PC-3 (cell line): ENCODE measurements at regions not wholly inside any gene's neighbourhood (a gene's known extent, or its start where the extent isn't known, plus 50 kb on each side); places are given as distances from the start of the nearest gene placed in this dataset.

ENCODE experiments used
- ATAC-seq: fragments of 200-7000 bp; cut with Tn5 transposase; 2 replicates; pipeline ENCODE4 v1.9.1; 2020; ENCODE audit warnings: mild to moderate bottlenecking, moderate library complexity
- BruUV-seq: library from RNA; stranded (reverse); fragments of 400-500 nt; replicated peaks from 2 replicates; lab custom pipeline; 2021; lab: Mats Ljungman, UMichigan
- CTCF ChIA-PET: fragments of 300-600 bp; sonication (Branson Sonifier 250); formaldehyde crosslinking; loops from one replicate; lab custom pipeline; 2022; ENCODE audit warnings: antibody characterized with exemption; lab: Charles Lee
- POLR2A ChIA-PET: fragments of 300-600 bp; sonication (Branson Sonifier 250); formaldehyde crosslinking; loops from one replicate; lab custom pipeline; 2022; ENCODE audit warnings: antibody characterized with exemption; ENCODE audit not compliant: unreplicated experiment; lab: Charles Lee
- DNase-seq: peaks from one replicate; pipeline ENCODE4 v3.0.0-alpha.2; 2015
- H2AFZ ChIP-seq: fragments of 300-600 bp; sonication (generic); 2 replicates; pipeline ENCODE4 v1.6.0; 2016; ENCODE audit warnings: antibody characterized with exemption, low read length
- H3F3A ChIP-seq: fragments of 300-600 bp; sonication (generic); one replicate; pipeline ENCODE4 v1.6.0; 2017; ENCODE audit warnings: antibody characterized with exemption, low read length, control low read depth, mild to moderate bottlenecking; ENCODE audit not compliant: unreplicated experiment
- H3K27ac ChIP-seq: fragments of 300-600 bp; sonication (generic); 2 replicates; pipeline ENCODE4 v1.5.1; 2016; ENCODE audit warnings: mild to moderate bottlenecking, low read length
- H3K27me3 ChIP-seq: fragments of 300-600 bp; sonication (generic); 2 replicates; pipeline ENCODE4 v1.6.1; 2016; ENCODE audit warnings: low read length, mixed read lengths
- H3K36me3 ChIP-seq: fragments of 300-600 bp; sonication (generic); 2 replicates; pipeline ENCODE4 v1.6.1; 2016; ENCODE audit warnings: low read depth, mixed run types, low read length, mixed read lengths
- H3K4me1 ChIP-seq: fragments of 300-600 bp; sonication (generic); 2 replicates; pipeline ENCODE4 v1.5.1; 2016; ENCODE audit warnings: low read length; ENCODE audit not compliant: insufficient read depth
- H3K4me2 ChIP-seq: fragments of 300-600 bp; sonication (generic); 2 replicates; pipeline ENCODE4 v1.6.0; 2016; ENCODE audit warnings: low read length
- H3K4me3 ChIP-seq: fragments of 300-600 bp; sonication (generic); 2 replicates; pipeline ENCODE4 v1.5.1; 2016; ENCODE audit warnings: mild to moderate bottlenecking, low read length, mixed read lengths
- H3K79me2 ChIP-seq: fragments of 300-600 bp; sonication (generic); 2 replicates; pipeline ENCODE4 v1.6.1; 2017; ENCODE audit warnings: low read length, mixed read lengths
- H3K9ac ChIP-seq: fragments of 300-600 bp; sonication (generic); 2 replicates; pipeline ENCODE4 v1.6.0; 2016; ENCODE audit warnings: mild to moderate bottlenecking, low read length
- H3K9me2 ChIP-seq: fragments of 300-600 bp; sonication (generic); replicated peaks from 2 replicates; pipeline ENCODE4 v1.6.1; 2016; ENCODE audit warnings: mixed run types, low read length, mixed read lengths
- H3K9me3 ChIP-seq: fragments of 300-600 bp; sonication (generic); 2 replicates; pipeline ENCODE4 v1.6.1; 2016; ENCODE audit warnings: low read length, mixed read lengths
- H4K20me1 ChIP-seq: fragments of 300-600 bp; sonication (generic); 2 replicates; pipeline ENCODE4 v1.6.1; 2016; ENCODE audit warnings: low read length, mixed read lengths
- EZH2 ChIP-seq: fragments of 300-600 bp; sonication (generic); IDR thresholded peaks from one replicate; pipeline ENCODE4 v1.6.1; 2017; ENCODE audit warnings: antibody characterized with exemption, mild to moderate bottlenecking, low read length; ENCODE audit not compliant: unreplicated experiment
- EZH2phosphoT487 ChIP-seq: fragments of 300-600 bp; sonication (generic); IDR thresholded peaks from 2 replicates; pipeline ENCODE4 v1.6.1; 2018; ENCODE audit warnings: mild to moderate bottlenecking, antibody characterized with exemption, low read length, borderline replicate concordance
- intact Hi-C: fragments of 100-400 bp; cut with micrococcal nuclease; formaldehyde crosslinking; loops from 2 replicates; pipeline ENCODE4 v1.9.0; 2023
- TF ChIP-seq, protein P1 (sequence below): fragments of 300-600 bp; sonication (generic); conservative IDR thresholded peaks from 2 replicates; pipeline ENCODE4 v1.5.1; 2017; ENCODE audit warnings: antibody characterized with exemption, low read depth, mild to moderate bottlenecking, low read length

DNA sequence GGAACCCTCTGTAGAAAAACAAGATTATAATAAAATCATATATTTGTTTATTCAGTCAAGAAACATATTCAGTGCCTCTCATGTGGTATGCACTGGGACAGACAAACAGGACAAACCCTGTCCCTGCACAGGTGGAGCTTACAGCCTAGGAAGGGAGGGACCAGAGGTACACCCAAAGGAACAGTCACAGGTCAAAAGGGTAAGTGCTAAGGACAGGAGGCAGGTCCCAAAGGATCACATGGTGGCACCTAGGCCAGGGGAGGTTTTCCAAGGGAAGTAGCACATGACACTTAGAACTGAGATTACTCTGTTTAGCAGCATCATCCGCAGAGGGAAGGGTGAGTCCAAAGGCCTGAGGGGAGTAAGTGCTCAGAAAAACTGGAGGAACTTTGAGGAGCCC is 254.4 kb upstream of the ARRDC4 start:
- ChIA-PET CTCF (no interaction called here), POLR2A (no interaction called here)
- H3K27me3 ChIP-seq = peaks cover 34% of the 10 kb centered on the region
- no peaks in the 10 kb centered on the region for H3K9me2 ChIP-seq
- intact Hi-C loops = no loop called here
- no peak for TF ChIP-seq EZH2
- TF ChIP-seq, protein P1, sequence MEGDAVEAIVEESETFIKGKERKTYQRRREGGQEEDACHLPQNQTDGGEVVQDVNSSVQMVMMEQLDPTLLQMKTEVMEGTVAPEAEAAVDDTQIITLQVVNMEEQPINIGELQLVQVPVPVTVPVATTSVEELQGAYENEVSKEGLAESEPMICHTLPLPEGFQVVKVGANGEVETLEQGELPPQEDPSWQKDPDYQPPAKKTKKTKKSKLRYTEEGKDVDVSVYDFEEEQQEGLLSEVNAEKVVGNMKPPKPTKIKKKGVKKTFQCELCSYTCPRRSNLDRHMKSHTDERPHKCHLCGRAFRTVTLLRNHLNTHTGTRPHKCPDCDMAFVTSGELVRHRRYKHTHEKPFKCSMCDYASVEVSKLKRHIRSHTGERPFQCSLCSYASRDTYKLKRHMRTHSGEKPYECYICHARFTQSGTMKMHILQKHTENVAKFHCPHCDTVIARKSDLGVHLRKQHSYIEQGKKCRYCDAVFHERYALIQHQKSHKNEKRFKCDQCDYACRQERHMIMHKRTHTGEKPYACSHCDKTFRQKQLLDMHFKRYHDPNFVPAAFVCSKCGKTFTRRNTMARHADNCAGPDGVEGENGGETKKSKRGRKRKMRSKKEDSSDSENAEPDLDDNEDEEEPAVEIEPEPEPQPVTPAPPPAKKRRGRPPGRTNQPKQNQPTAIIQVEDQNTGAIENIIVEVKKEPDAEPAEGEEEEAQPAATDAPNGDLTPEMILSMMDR = no peak
- TF ChIP-seq EZH2phosphoT487 = no peak
- no peaks in the 10 kb centered on the region for H3K9me3 ChIP-seq
- no peak overlapping the region for H3K27ac ChIP-seq
- no peaks in the 10 kb centered on the region for H3F3A ChIP-seq
- H4K20me1 ChIP-seq = no peaks in the 10 kb centered on the region
- H3K9ac ChIP-seq = no peak overlapping the region
- no peaks in the 10 kb centered on the region for H3K79me2 ChIP-seq
- ATAC-seq (no peak), DNase-seq (no peak)
- H2AFZ ChIP-seq = no peak overlapping the region
- no peaks in the 10 kb centered on the region for H3K4me1 ChIP-seq
- BruUV-seq = no TSS peak
- no peak overlapping the region for H3K4me3 ChIP-seq
- H3K4me2 ChIP-seq = no peak overlapping the region
- H3K36me3 ChIP-seq = no peaks in the 10 kb centered on the region

DNA sequence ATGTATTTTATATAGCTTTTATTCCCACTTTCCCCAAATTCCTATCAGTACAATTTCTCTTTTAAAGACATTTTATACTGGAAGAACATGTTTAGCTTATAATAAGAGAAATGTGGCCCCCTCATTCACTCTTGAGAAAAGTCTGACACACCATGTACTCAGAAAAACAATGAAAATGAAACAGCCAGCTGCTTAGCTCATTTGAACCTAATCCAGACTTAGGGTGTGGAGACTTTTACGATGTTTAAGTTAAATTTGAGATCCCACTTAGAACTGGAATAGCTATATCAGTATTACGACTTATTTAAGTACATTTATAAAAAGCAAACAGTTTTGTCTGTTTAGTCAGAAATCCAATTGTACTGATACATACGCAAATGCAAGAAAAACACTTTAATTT is 252.3 kb upstream of the ARRDC4 start:
- ATAC-seq (no peak), DNase-seq (no peak)
- Histone ChIP-seq H3K79me2 (no peaks in the 10 kb centered on the region), H3F3A (no peaks in the 10 kb centered on the region), H3K9me3 (no peaks in the 10 kb centered on the region), H2AFZ (no peak overlapping the region), H3K27ac (no peak overlapping the region), H3K4me3 (no peak overlapping the region), H3K4me2 (no peak overlapping the region), H4K20me1 (no peaks in the 10 kb centered on the region), H3K9ac (no peak overlapping the region), H3K4me1 (no peaks in the 10 kb centered on the region), H3K27me3 (peaks cover 38% of the 10 kb centered on the region), H3K36me3 (no peaks in the 10 kb centered on the region), H3K9me2 (no peaks in the 10 kb centered on the region)
- ChIA-PET CTCF (no interaction called here), POLR2A (interaction anchor here (0.6 kb wide), 1 partner anchor 108 kb away, joined by 3 read pairs; no protein-coding TSS in a partner anchor)
- TF ChIP-seq, protein P1 = no peak
- TF ChIP-seq EZH2 (no peak), EZH2phosphoT487 (no peak)
- intact Hi-C loops = no loop called here
- BruUV-seq = no TSS peak

DNA sequence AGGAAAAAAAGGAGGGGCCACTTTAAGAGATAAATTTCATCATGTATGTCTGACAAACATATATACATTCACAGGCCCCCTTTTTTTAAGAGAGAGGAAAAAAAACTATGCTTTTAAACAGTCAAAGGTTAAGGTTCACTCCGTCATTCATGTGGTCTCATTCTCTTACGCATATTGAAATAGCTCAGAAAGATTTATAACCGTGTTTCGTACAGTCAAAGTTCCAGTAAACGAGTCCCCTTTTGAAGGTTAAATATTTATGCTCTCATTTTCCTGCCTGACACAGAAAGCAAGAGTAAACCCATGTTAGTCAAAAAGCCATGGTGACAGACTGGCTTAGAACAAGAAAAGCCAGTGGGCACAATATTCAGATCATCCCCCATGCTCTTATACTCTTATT is 248.0 kb upstream of the ARRDC4 start:
- Histone ChIP-seq H3K9me3 (no peaks in the 10 kb centered on the region), H3K4me2 (no peak overlapping the region), H2AFZ (no peak overlapping the region), H4K20me1 (no peaks in the 10 kb centered on the region), H3K4me1 (no peaks in the 10 kb centered on the region), H3K9ac (no peak overlapping the region), H3K27ac (no peak overlapping the region), H3K27me3 (peaks cover 36% of the 10 kb centered on the region), H3K36me3 (no peaks in the 10 kb centered on the region), H3K79me2 (no peaks in the 10 kb centered on the region), H3K9me2 (no peaks in the 10 kb centered on the region), H3F3A (no peaks in the 10 kb centered on the region), H3K4me3 (no peak overlapping the region)
- ChIA-PET CTCF (no interaction called here), POLR2A (no interaction called here)
- TF ChIP-seq EZH2phosphoT487 = no peak
- intact Hi-C loops = no loop called here
- ATAC-seq (no peak), DNase-seq (no peak)
- no TSS peak for BruUV-seq
